HCT116 (cell line): ENCODE measurements at regions not wholly inside any gene's neighbourhood (a gene's known extent, or its start where the extent isn't known, plus 50 kb on each side); places are given as distances from the start of the nearest gene placed in this dataset.

Source experiments
- ATAC-seq: fragments of 200-7000 bp; cut with Tn5 transposase; 2 replicates; pipeline ENCODE4 v1.9.1; 2020; ENCODE audit warnings: mild to moderate bottlenecking, moderate library complexity
- BruUV-seq: library from RNA; stranded (reverse); fragments of 400-500 nt; replicated peaks from 2 replicates; lab custom pipeline; 2021; lab: Mats Ljungman, UMichigan
- CTCF ChIA-PET: fragments of 300-600 bp; sonication (Branson Sonifier 250); formaldehyde crosslinking; loops from one replicate; lab custom pipeline; 2021; ENCODE audit warnings: antibody characterized with exemption; lab: Charles Lee
- POLR2A ChIA-PET: fragments of 300-600, 350-600 bp; sonication (Branson Sonifier 250); formaldehyde crosslinking; loops from one replicate; lab custom pipeline; 2021; ENCODE audit warnings: antibody characterized with exemption; lab: Charles Lee
- RAD21 ChIA-PET, 2 experiments: fragments of 300-600 bp; sonication (Branson Sonifier 250); formaldehyde crosslinking; loops; one replicate each; lab custom pipeline; 2023; ENCODE audit warnings: low total read pairs in 2 of 2; ENCODE audit not compliant: uncharacterized antibody in 2 of 2, unreplicated experiment in 2 of 2, low non-redundant PET in 1 of 2; lab: Charles Lee
- DNase-seq: peaks from one replicate; pipeline ENCODE4 v3.0.0-alpha.2; 2010; ENCODE audit warnings: low read depth, low spot score
- H2AFZ ChIP-seq: fragments of 200-600 bp; shearing (Covaris generic), sonication (generic); 2 replicates; pipeline ENCODE4 v1.6.1; 2017; ENCODE audit warnings: low read depth, mixed run types, mixed read lengths, antibody characterized with exemption, low read length; ENCODE audit not compliant: poor library complexity, severe bottlenecking
- H3K27ac ChIP-seq: 2 replicates; pipeline ENCODE4 v1.5.1; 2012; ENCODE audit warnings: low read depth, low read length
- H3K27me3 ChIP-seq: fragments of 200-600 bp; sonication (generic); 2 replicates; pipeline ENCODE4 v1.6.1; 2016; ENCODE audit warnings: mixed run types, low read length, mixed read lengths; ENCODE audit not compliant: insufficient read depth
- H3K36me3 ChIP-seq, 2 experiments: fragments of 200-500 bp in 1 of 2; fragments of 200-600 bp in 1 of 2; sonication (Bioruptor generic) in 1 of 2; sonication (generic) in 1 of 2; 2 replicates each; pipeline versions ENCODE4 v1.5.1 to v1.6.1; 2014 to 2016; ENCODE audit warnings: low read length in 2 of 2, inconsistent platforms in 1 of 2, mixed read lengths in 1 of 2, mixed run types in 1 of 2; ENCODE audit not compliant: insufficient read depth in 2 of 2, control insufficient read depth in 1 of 2
- H3K4me1 ChIP-seq, 2 experiments: fragments of 200-600 bp in 1 of 2; sonication (generic) in 1 of 2; 2 replicates each; pipeline versions ENCODE4 v1.5.1 to v1.6.1; 2012 to 2017; ENCODE audit warnings: low read length in 2 of 2, inconsistent platforms in 1 of 2, mild to moderate bottlenecking in 1 of 2, mixed read lengths in 1 of 2, mixed run types in 1 of 2, moderate library complexity in 1 of 2; ENCODE audit not compliant: insufficient read depth in 2 of 2, control insufficient read depth in 1 of 2
- H3K4me2 ChIP-seq: fragments of 200-600 bp; sonication (generic); 2 replicates; pipeline ENCODE4 v1.6.1; 2017; ENCODE audit warnings: mixed run types, low read length, mixed read lengths
- H3K4me3 ChIP-seq, 2 experiments: fragments of 200-600 bp in 1 of 2; sonication (generic) in 1 of 2; replicated peaks in 1 of 2; 2 replicates each; pipeline ENCODE4 v1.5.1; 2011 to 2016; ENCODE audit warnings: low read length in 2 of 2, control low read depth in 1 of 2, low read depth in 1 of 2, mild to moderate bottlenecking in 1 of 2, mixed read lengths in 1 of 2, mixed run types in 1 of 2
- H3K79me2 ChIP-seq: fragments of 200-600 bp; sonication (generic); 2 replicates; pipeline ENCODE4 v1.6.1; 2017; ENCODE audit warnings: mild to moderate bottlenecking, mixed run types, low read length, moderate library complexity, mixed read lengths; ENCODE audit not compliant: insufficient read depth
- H3K9ac ChIP-seq: fragments of 200-600 bp; sonication (generic); 2 replicates; pipeline ENCODE4 v1.6.1; 2016; ENCODE audit warnings: low read length, mixed read lengths
- H3K9me2 ChIP-seq: fragments of 200-600 bp; sonication (generic), shearing (Covaris generic); 2 replicates; pipeline ENCODE4 v1.6.1; 2017; ENCODE audit warnings: mixed run types, mild to moderate bottlenecking, moderate library complexity; ENCODE audit not compliant: insufficient read depth
- H3K9me3 ChIP-seq, 2 experiments: fragments of 200-500 bp in 1 of 2; fragments of 200-600 bp in 1 of 2; sonication (Bioruptor generic) in 1 of 2; sonication (generic) in 1 of 2; 2 replicates each; pipeline ENCODE4 v1.6.1; 2014 to 2017; ENCODE audit warnings: low read length in 2 of 2, mixed read lengths in 2 of 2, inconsistent platforms in 1 of 2, low read depth in 1 of 2, mild to moderate bottlenecking in 1 of 2, mixed run types in 1 of 2, moderate library complexity in 1 of 2; ENCODE audit not compliant: control insufficient read depth in 1 of 2, insufficient read depth in 1 of 2
- H4K20me1 ChIP-seq: fragments of 200-600 bp; sonication (generic), shearing (Covaris generic); 2 replicates; pipeline ENCODE4 v1.6.1; 2017; ENCODE audit warnings: mixed run types, mild to moderate bottlenecking, moderate library complexity; ENCODE audit not compliant: insufficient read depth
- CBX3 ChIP-seq: IDR thresholded peaks from 2 replicates; pipeline ENCODE4 v1.6.1; 2012; ENCODE audit warnings: low read depth
- CEBPB ChIP-seq: IDR thresholded peaks from 2 replicates; pipeline ENCODE4 v1.6.1; 2012; ENCODE audit warnings: low read depth
- CTCF ChIP-seq, 3 experiments: fragments of 200-600 bp in 1 of 3; sonication (generic) in 1 of 3; IDR thresholded peaks in 2 of 3; conservative IDR thresholded peaks in 1 of 3; 2 replicates each; pipeline ENCODE4 v1.5.1; 2012 to 2017; ENCODE audit warnings: low read depth in 2 of 3, low read length in 2 of 3, antibody characterized with exemption in 1 of 3, borderline replicate concordance in 1 of 3, control low read depth in 1 of 3, mild to moderate bottlenecking in 1 of 3, mixed read lengths in 1 of 3, mixed run types in 1 of 3, moderate library complexity in 1 of 3; ENCODE audit not compliant: insufficient read depth in 1 of 3
- EZH2 ChIP-seq: fragments of 200-600 bp; sonication (generic); IDR thresholded peaks from 2 replicates; pipeline ENCODE4 v1.6.1; 2017; ENCODE audit warnings: antibody characterized with exemption, mixed run types
- EZH2phosphoT487 ChIP-seq: fragments of 200-600 bp; IDR thresholded peaks from 2 replicates; pipeline ENCODE4 v1.6.1; 2018; ENCODE audit warnings: antibody characterized with exemption, borderline replicate concordance
- FOSL1 ChIP-seq: IDR thresholded peaks from 2 replicates; pipeline ENCODE4 v1.6.1; 2012; ENCODE audit warnings: low read depth
- JUND ChIP-seq: IDR thresholded peaks from 2 replicates; pipeline ENCODE4 v1.6.1; 2012
- POLR2A ChIP-seq: IDR thresholded peaks from 2 replicates; pipeline ENCODE4 v1.7.0; 2011; ENCODE audit warnings: borderline replicate concordance; ENCODE audit not compliant: insufficient read depth, insufficient read length; ENCODE audit errors: extremely low read depth
- POLR2AphosphoS5 ChIP-seq: IDR thresholded peaks from 2 replicates; pipeline ENCODE4 v1.6.1; 2011; ENCODE audit warnings: mild to moderate bottlenecking, low read depth, low read length, moderate library complexity
- SIN3A ChIP-seq: IDR thresholded peaks from 2 replicates; pipeline ENCODE4 v1.6.1; 2012; ENCODE audit warnings: low read depth
- SRF ChIP-seq: IDR thresholded peaks from 2 replicates; pipeline ENCODE4 v1.6.1; 2012; ENCODE audit warnings: low read depth
- TCF7L2 ChIP-seq: IDR thresholded peaks from 2 replicates; pipeline ENCODE4 v1.7.0; 2011; ENCODE audit warnings: borderline replicate concordance, inconsistent platforms; ENCODE audit not compliant: insufficient read depth, insufficient read length; ENCODE audit errors: extremely low read depth
- YY1 ChIP-seq: IDR thresholded peaks from 2 replicates; pipeline ENCODE4 v1.6.1; 2011; ENCODE audit warnings: low read length, low read depth, moderate library complexity, mild to moderate bottlenecking; ENCODE audit not compliant: insufficient replicate concordance; ENCODE audit errors: extremely low read depth
- ZBTB33 ChIP-seq: IDR thresholded peaks from 2 replicates; pipeline ENCODE4 v1.6.1; 2011; ENCODE audit warnings: mild to moderate bottlenecking, low read length, moderate library complexity; ENCODE audit not compliant: insufficient replicate concordance; ENCODE audit errors: extremely low read depth
- ZFX ChIP-seq: fragments of 450-650 bp; IDR thresholded peaks from 2 replicates; pipeline ENCODE4 v1.6.1; 2017
- ZNF274 ChIP-seq: fragments of 200-500 bp; sonication (Bioruptor generic); IDR thresholded peaks from 2 replicates; pipeline ENCODE4 v1.6.1; 2014; ENCODE audit warnings: mild to moderate bottlenecking, low read depth, low read length, inconsistent platforms
- intact Hi-C: fragments of 100-400 bp; cut with micrococcal nuclease; formaldehyde crosslinking; loops from 2 replicates; pipeline ENCODE4 v1.10.0; 2022

DNA sequence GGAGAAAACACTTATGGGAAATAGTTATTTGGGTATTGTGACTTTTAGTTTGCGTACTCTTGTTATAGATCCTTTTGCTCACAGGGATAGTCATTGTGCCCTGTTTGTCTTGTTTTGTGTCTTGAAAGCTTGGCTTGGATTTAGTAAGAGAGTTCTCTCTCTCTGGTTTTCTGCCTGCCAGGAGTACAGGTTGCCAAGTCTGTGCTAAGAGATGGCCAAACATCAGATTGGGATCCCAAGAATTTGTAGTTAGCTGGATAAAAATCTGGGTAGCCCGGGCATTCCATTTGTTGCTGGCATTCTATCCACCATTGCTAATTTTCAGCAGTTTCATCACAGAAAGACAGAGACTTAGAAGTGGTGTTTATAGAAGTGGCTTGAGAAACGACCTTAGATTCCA is 222.2 kb downstream of the NRIP1 start:
- H3K36me3 ChIP-seq, result no peaks in the 10 kb centered on the region
- ATAC-seq, result no peak
- no peaks in the 10 kb centered on the region for H3K27me3 ChIP-seq
- no peak overlapping the region for H3K27ac ChIP-seq
- H3K9me2 ChIP-seq, result no peaks in the 10 kb centered on the region
- POLR2A ChIA-PET, result no interaction called here
- H3K4me1 ChIP-seq, result no peaks in the 10 kb centered on the region
- H3K4me3 ChIP-seq, result no peak overlapping the region
- intact Hi-C loops, result loop anchor here (10.0 kb wide), 1 partner anchor 408 kb away; no protein-coding TSS in a partner anchor
- H4K20me1 ChIP-seq, result no peaks in the 10 kb centered on the region
- no peaks in the 10 kb centered on the region; a peak in 1 of 4 replicates for H3K9me3 ChIP-seq
- CTCF ChIA-PET, result no interaction called here
- TF ChIP-seq ZNF274, result no peak
- TF ChIP-seq, all 23 proteins: peak for 0
- Histone ChIP-seq H3K4me2 (no peak overlapping the region), H3K79me2 (no peaks in the 10 kb centered on the region), H3K9ac (no peak overlapping the region), H2AFZ (no peak overlapping the region)
- no peak for DNase-seq
- RAD21 ChIA-PET, result no interaction called here
- BruUV-seq, result no TSS peak

DNA sequence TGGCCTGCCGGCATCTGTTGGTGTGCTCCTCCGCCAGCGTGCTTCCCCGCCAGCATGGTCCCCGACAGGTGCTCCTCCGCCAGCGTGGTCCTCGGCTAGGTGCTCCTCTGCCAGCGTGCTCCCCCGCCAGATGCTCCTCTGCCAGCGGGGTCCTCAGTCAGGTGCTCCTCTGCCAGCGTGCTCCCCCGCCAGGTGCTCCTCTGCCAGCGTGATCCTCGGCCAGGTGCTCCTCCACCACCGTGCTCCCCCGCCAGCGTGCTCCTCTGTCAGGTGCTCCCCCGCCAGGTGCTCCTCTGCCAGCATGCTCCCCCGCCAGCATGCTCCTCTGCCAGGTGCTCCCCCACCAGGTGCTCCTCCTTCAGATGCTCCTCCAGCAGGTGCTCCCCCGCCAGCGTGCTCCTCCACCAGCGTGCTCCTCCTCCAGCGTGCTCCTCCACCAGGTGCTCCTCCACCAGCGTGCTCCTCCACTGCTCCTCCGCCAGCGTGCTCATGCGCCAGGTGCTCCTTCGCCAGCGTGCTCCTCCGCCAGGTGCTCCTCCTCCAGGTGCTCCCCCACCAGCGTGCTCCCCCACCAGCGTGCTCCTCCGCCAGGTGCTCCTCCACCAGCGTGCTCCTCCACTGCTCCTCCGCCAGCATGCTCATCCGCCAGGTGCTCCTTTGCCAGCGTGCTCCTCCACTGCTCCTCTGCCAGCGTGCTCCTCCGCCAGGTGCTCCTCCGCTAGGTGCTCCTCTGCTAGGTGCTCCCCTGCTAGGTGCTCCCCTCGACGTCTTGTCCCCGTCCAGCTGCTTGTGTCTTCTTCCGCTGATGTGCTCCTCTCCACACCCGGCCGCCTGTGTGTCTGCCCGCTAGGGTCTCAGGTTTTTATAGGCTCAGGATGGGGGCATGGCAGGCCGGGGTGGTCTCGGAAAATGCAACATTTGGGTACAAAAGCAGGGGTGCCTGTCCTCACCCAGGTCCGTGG is 223.0 kb downstream of the NRIP1 start:
- Histone ChIP-seq H4K20me1 (no peaks in the 10 kb centered on the region), H3K4me3 (no peak overlapping the region), H3K4me2 (no peak overlapping the region), H3K36me3 (no peaks in the 10 kb centered on the region), H2AFZ (no peak overlapping the region), H3K9ac (no peak overlapping the region), H3K27me3 (no peaks in the 10 kb centered on the region), H3K4me1 (no peaks in the 10 kb centered on the region), H3K9me3 (no peaks in the 10 kb centered on the region; a peak in 1 of 4 replicates), H3K9me2 (no peaks in the 10 kb centered on the region), H3K79me2 (no peaks in the 10 kb centered on the region), H3K27ac (no peak overlapping the region)
- RAD21 ChIA-PET, result no interaction called here
- DNase-seq, result no peak
- POLR2A ChIA-PET, result no interaction called here
- CTCF ChIA-PET, result no interaction called here
- BruUV-seq, result no TSS peak
- ATAC-seq, result no peak
- intact Hi-C loops, result loop anchor here (10.0 kb wide), 1 partner anchor 407 kb away; no protein-coding TSS in a partner anchor
- no peak for TF ChIP-seq SRF
- TF ChIP-seq POLR2A, result no peak
- no peak for TF ChIP-seq SIN3A
- no peak for TF ChIP-seq CEBPB
- TF ChIP-seq EZH2, result no peak
- TF ChIP-seq EZH2phosphoT487, result no peak
- no peak for TF ChIP-seq YY1
- TF ChIP-seq ZBTB33, result no peak
- no peak for TF ChIP-seq ZFX
- no peak for TF ChIP-seq CTCF (IDR thresholded peaks at IDR 0.05 in 2 of 3, conservative IDR thresholded peaks at IDR 0.05 in 1 of 3; ENCODE audit: borderline replicate concordance in 1 of 3, insufficient read depth in 1 of 3, low read depth in 2 of 3, low read length in 2 of 3)
- no peak for TF ChIP-seq FOSL1
- TF ChIP-seq CBX3, result no peak
- no peak for TF ChIP-seq POLR2AphosphoS5
- TF ChIP-seq JUND, result no peak
- TF ChIP-seq TCF7L2, result no peak
